ENCODE measurements at regions not wholly inside any gene's neighbourhood (a gene's known extent, or its start where the extent isn't known, plus 50 kb on each side); places are given as distances from the start of the nearest gene placed in this dataset.

DNA sequence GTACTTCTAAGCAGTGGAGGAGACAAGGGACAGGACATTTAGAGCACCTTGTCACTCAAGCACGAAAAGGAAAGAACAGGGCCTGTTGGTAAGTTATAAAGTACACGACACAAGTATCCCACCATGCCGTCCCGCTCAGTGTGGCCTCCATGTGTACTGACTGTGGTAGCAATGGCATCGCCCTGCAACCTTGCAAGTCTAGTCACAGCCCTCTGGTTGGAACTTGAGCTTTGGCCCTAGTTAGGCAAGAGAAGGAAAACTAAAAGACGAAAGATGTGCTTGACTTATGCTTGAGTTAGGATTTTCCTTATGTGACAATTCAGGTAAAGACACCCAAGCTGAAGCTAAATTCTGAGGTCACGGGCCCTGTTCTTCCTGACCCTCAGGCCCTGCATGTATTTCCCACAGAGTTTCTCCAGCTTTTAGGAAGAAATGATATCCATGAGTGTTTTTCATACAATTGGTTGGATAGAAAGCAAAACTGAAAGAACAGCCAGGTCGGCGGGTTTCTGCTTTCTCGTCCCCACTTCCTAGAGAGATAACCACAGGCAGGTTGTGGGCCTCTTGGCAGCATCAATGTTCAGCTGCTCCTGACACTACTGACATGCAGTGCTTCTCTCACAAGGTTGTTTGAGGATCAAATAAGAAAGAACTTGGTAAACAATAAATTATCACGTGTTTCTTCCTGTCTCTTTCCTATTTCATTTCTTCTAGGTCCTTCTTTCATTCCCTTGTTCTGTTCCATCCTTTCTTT is 216.2 kb downstream of the IRS2 start:
- no peak overlapping the region for H3K27ac ChIP-seq
- ATAC-seq: no peak
- no peaks in the 10 kb centered on the region for H3K36me3 ChIP-seq
- H3K4me1 ChIP-seq: no peaks in the 10 kb centered on the region
- H3K9me3 ChIP-seq: no peaks in the 10 kb centered on the region
- TF ChIP-seq, protein P1, sequence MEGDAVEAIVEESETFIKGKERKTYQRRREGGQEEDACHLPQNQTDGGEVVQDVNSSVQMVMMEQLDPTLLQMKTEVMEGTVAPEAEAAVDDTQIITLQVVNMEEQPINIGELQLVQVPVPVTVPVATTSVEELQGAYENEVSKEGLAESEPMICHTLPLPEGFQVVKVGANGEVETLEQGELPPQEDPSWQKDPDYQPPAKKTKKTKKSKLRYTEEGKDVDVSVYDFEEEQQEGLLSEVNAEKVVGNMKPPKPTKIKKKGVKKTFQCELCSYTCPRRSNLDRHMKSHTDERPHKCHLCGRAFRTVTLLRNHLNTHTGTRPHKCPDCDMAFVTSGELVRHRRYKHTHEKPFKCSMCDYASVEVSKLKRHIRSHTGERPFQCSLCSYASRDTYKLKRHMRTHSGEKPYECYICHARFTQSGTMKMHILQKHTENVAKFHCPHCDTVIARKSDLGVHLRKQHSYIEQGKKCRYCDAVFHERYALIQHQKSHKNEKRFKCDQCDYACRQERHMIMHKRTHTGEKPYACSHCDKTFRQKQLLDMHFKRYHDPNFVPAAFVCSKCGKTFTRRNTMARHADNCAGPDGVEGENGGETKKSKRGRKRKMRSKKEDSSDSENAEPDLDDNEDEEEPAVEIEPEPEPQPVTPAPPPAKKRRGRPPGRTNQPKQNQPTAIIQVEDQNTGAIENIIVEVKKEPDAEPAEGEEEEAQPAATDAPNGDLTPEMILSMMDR (IDR thresholded peaks at IDR 0.05 in 4 of 5, conservative IDR thresholded peaks at IDR 0.05 in 1 of 5): no peak
- TF ChIP-seq POLR2A (IDR thresholded peaks at IDR 0.05): no peak
- H3K4me3 ChIP-seq: no peak overlapping the region
- in situ Hi-C loops (cut with MboI; ENCODE audit: low sequenced_read_pairs in 4 of 4): no loop called here
- intact Hi-C loops (cut with DNase I; ENCODE audit: low total_unique reads): no loop called here
- H3K27me3 ChIP-seq: no peaks in the 10 kb centered on the region
- no peak for DNase-seq

DNA sequence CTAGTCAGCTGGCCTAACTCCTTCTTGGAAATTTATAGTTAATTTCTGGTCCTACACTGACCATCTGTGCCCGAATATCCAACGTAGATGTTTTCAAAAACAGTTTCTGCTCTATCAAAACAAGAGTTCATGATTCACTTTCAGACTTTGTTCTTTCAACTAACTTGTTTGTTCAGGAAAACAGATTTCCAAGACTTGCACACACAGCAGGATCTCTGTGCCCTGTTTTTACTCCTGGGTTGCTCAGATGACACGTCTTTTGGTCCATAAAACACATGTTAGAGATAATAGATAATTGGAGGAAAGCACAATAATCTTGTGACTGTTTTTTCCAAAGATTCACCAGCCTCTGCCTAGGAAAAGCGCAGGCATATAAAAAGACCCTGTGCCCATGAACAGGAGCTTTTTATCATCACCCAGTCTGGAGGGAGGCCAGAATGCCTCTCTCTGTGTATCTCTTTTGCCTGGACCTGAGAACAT is 218.0 kb downstream of the IRS2 start:
- ATAC-seq: no peak
- Histone ChIP-seq H3K4me3 (no peak overlapping the region), H3K4me1 (no peaks in the 10 kb centered on the region), H3K36me3 (no peaks in the 10 kb centered on the region), H3K27ac (no peak overlapping the region), H3K27me3 (no peaks in the 10 kb centered on the region), H3K9me3 (no peaks in the 10 kb centered on the region)
- intact Hi-C loops (cut with DNase I; ENCODE audit: low total_unique reads) (no loop called here), in situ Hi-C loops (cut with MboI; ENCODE audit: low sequenced_read_pairs in 4 of 4) (no loop called here)
- TF ChIP-seq POLR2A (IDR thresholded peaks at IDR 0.05): no peak
- TF ChIP-seq, protein P1 (IDR thresholded peaks at IDR 0.05 in 4 of 5, conservative IDR thresholded peaks at IDR 0.05 in 1 of 5): no peak
- DNase-seq: no peak

DNA sequence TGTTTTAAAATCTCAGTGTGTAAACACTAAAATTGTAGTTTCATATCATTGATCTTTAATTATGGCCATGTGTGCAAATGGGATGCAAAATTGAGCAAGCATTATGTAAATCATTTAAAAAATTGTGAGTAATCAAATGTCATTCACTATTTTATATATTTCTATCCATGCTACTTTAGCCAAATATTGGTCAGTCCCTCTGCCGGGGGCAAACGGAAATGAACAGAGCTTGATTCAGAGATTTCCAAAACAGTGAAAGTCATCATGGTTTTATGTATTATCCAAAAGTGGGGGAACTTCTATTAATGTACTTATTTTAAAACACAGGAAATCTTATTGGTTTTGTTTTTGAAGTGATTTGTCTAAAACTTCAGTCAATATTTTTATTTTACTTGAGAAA is 219.1 kb downstream of the IRS2 start:
- TF ChIP-seq POLR2A (IDR thresholded peaks at IDR 0.05): no peak
- TF ChIP-seq, protein P1 (IDR thresholded peaks at IDR 0.05 in 4 of 5, conservative IDR thresholded peaks at IDR 0.05 in 1 of 5): no peak
- Histone ChIP-seq H3K4me3 (no peak overlapping the region), H3K27ac (no peak overlapping the region), H3K4me1 (no peaks in the 10 kb centered on the region), H3K9me3 (no peaks in the 10 kb centered on the region), H3K36me3 (no peaks in the 10 kb centered on the region), H3K27me3 (no peaks in the 10 kb centered on the region)
- in situ Hi-C loops (cut with MboI; ENCODE audit: low sequenced_read_pairs in 4 of 4) (no loop called here), intact Hi-C loops (cut with DNase I; ENCODE audit: low total_unique reads) (no loop called here)
- ATAC-seq (no peak), DNase-seq (no peak)

DNA sequence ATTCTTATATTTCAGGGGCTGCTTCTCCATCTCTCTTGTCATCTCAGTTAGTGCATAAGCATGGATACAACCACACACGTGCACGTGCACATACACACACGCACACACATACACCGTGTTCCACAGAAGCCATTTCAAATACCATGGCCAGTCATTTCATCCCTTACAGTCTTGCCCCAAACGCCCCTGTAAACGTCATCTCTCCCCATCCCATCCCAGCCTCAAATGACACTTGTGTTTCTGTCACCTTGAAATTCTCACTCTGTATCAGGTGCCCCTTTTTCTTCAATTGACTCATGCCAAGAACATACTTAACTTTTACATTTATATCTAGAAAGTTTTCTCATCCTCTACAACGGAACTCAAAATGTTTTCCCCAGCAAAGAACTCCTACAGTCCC is 220.5 kb downstream of the IRS2 start:
- no peak overlapping the region for H3K4me3 ChIP-seq
- no peaks in the 10 kb centered on the region for H3K27me3 ChIP-seq
- ATAC-seq: no peak
- in situ Hi-C loops (cut with MboI; ENCODE audit: low sequenced_read_pairs in 4 of 4): no loop called here
- H3K27ac ChIP-seq: no peak overlapping the region
- intact Hi-C loops (cut with DNase I; ENCODE audit: low total_unique reads): no loop called here
- H3K4me1 ChIP-seq: no peaks in the 10 kb centered on the region
- no peaks in the 10 kb centered on the region for H3K36me3 ChIP-seq
- DNase-seq: no peak
- TF ChIP-seq, protein P1 (IDR thresholded peaks at IDR 0.05 in 4 of 5, conservative IDR thresholded peaks at IDR 0.05 in 1 of 5): no peak
- no peak for TF ChIP-seq POLR2A (IDR thresholded peaks at IDR 0.05)
- no peaks in the 10 kb centered on the region for H3K9me3 ChIP-seq

DNA sequence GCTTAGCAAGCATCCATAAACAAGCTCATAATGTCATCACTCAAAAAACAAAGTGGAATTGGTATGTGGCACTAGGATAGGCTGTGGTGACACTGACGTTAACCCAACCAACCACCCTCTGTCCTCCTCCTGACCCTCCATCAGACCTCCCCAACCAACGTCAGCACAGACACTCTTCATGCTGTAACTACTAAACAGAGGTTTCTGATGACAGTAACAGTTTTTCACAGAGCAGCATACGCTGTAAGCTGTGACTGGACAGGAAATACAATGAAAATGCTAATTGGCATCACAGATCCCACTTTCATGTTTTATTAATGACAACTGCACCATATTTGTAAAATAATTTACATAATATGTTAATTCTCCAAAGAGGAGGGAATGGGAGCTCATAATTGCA is 238.0 kb downstream of the IRS2 start:
- H3K4me3 ChIP-seq: no peak overlapping the region
- no peak for ATAC-seq
- no peak for DNase-seq
- H3K27ac ChIP-seq: no peak overlapping the region
- in situ Hi-C loops (cut with MboI; ENCODE audit: low sequenced_read_pairs in 4 of 4): no loop called here
- TF ChIP-seq, protein P1 (IDR thresholded peaks at IDR 0.05 in 4 of 5, conservative IDR thresholded peaks at IDR 0.05 in 1 of 5): no peak
- TF ChIP-seq POLR2A (IDR thresholded peaks at IDR 0.05): no peak
- no peaks in the 10 kb centered on the region for H3K4me1 ChIP-seq
- H3K36me3 ChIP-seq: no peaks in the 10 kb centered on the region
- no peaks in the 10 kb centered on the region for H3K9me3 ChIP-seq
- no peaks in the 10 kb centered on the region for H3K27me3 ChIP-seq
- intact Hi-C loops (cut with DNase I; ENCODE audit: low total_unique reads): no loop called here

All from gastrocnemius medialis (tissue), 4 donors.